ENCODE measurements at regions not wholly inside any gene's neighbourhood (a gene's known extent, or its start where the extent isn't known, plus 50 kb on each side); places are given as distances from the start of the nearest gene placed in this dataset.
A peak's percentile ranks its signal among the peaks of the same experiment; 100 is the strongest.

DNA sequence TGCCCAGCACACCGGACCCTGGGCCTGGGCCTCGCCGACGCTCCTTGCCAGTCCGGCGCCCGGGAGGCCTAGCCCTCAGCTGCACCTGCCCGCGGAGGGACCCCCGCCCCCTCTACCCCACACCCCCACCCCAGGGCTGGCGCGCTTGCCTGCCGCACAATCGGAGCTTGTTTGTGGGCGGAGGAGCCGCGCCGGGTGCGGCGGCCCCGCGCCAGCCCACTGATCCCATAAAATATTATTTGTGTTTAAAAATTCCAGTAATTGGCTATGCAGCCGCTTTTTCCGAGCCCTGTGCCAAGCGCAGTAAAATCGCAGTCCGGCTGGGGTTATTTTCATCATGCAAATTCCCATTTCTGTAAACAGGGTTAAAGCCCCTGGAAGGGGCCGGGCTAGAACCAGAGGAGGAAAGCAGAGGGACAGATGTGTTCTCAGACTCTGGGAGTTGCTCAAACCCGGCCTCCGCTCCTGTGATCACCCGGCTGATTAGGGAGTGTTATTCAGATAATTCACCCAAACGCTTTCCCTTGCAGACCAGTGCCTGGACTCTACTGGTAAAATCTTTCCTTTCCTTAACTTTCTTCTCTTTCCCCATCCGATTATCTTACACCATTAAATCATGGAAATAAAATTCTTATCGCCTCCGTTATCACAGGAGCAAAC is 93.1 kb downstream of the NCR2 start:
- TF ChIP-seq CTCF (IDR thresholded peaks at IDR 0.05; ENCODE audit: low read depth, low read length) = no peak
- DNase-seq (ENCODE audit: low read depth in 2 of 2) = no peak
- H3K4me3 ChIP-seq (replicated peaks in 1 of 2; ENCODE audit: low read depth in 2 of 2, low read length in 2 of 2) = peak overlapping the region in 1 of 2 donors; percentile 10

DNA sequence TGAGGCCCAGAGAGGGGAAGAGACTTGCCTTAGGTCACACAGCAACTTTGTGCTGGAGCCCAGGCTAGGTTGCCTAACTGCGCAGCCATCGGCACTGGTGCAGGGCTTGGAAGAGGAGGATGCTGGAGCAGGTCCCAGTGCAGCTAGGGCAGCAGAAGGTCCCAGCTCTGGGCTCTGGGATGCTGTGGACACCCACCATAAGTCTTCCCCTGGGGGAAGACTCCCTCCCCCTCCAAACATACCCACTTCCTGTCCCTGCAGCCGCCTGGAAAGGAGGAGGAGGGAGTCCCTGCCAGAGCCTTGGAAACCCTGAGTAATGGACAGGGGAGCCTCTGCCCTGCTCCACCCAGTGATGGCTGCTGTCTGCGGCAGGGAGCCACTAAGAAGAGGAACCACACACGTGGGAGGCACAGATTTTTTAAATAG is 93.6 kb downstream of the NCR2 start:
- TF ChIP-seq CTCF (IDR thresholded peaks at IDR 0.05; ENCODE audit: low read depth, low read length) = no peak
- DNase-seq (ENCODE audit: low read depth in 2 of 2) = peak; percentile 26 to 47
- H3K4me3 ChIP-seq (replicated peaks in 1 of 2; ENCODE audit: low read depth in 2 of 2, low read length in 2 of 2) = no peak overlapping the region

DNA sequence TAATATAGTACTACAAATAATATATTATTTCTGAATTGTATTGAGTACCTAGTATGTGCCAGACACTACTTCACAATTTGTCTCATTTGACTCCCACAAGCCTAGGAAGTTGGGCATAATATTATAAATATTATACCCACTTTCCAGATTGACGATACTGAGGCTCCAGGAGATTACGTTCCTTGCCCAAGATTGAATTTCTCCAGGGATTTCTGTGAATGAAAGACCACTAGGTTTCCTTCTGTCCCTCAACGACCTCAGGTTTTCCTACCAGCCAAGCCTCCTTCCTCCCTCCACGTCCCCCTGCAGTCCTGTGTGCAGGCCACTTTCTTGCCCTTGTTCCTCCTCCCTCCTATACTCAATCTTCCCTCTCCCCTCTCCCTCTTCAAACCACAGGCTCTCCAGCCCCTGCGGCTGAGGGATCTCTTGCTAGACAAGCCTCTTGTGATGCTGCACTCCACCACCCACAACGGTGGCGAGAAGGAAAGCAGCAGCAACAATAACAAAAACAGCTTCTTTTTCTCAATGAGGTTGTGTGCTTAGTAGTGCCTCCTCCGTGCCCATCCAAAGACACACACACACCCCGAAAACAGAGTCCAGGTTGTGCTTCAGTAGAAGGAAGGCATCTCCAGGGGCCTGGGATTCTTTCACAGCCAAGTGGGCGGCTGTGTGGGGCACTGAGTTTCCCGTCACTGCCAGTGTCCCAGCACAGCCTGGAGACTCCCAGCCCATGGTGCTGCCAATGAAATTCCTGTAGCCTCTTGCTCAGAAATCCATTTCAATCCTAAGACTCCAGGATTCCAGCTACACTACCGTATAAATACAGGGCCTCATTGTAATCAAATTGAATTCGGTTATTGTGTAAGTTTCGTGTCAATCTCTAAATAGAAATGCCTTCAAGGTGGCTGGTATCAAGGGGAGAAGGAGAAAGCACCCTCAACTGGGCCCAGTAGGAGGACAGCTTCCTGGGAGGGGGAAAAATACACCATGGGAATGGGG is 94.4 kb downstream of the NCR2 start:
- no peak overlapping the region for H3K4me3 ChIP-seq (replicated peaks in 1 of 2; ENCODE audit: low read depth in 2 of 2, low read length in 2 of 2)
- TF ChIP-seq CTCF (IDR thresholded peaks at IDR 0.05; ENCODE audit: low read depth, low read length) = no peak
- DNase-seq (ENCODE audit: low read depth in 2 of 2) = no peak

GRCh38 chr6:41430875-41431274 is 95.5 kb downstream of the NCR2 start:
- DNase-seq (ENCODE audit: low read depth in 2 of 2) = peak; percentile 29 to 75
- TF ChIP-seq CTCF (IDR thresholded peaks at IDR 0.05; ENCODE audit: low read depth, low read length) = no peak

DNA sequence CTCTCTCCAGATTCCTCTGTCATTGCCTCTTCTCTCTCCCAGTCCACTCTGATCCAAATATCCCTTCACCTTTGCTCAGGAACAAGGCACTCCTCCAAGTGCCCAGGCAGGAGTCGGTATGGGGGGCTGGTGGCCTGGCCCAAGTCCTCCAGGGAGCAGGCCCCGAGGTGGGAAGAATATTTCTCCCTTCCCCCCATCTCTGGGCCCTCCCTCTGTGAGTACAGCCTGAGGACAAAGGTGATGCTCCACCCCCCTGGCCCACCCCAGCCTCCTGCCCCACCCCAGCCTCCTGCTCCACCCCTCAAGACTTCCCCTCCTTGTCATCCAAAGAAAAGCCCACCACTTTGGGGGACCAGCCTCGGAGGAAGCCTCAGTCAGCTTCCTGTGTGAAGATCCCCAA is 96.9 kb downstream of the NCR2 start:
- H3K4me3 ChIP-seq (replicated peaks in 1 of 2; ENCODE audit: low read depth in 2 of 2, low read length in 2 of 2) = no peak overlapping the region
- no peak for DNase-seq (ENCODE audit: low read depth in 2 of 2)
- no peak for TF ChIP-seq CTCF (IDR thresholded peaks at IDR 0.05; ENCODE audit: low read depth, low read length)

More at GRCh38 chr6:41430875-41431274, 95.5 kb downstream of the NCR2 start:
- no peak overlapping the region for H3K4me3 ChIP-seq (replicated peaks in 1 of 2; ENCODE audit: low read depth in 2 of 2, low read length in 2 of 2)

DNA sequence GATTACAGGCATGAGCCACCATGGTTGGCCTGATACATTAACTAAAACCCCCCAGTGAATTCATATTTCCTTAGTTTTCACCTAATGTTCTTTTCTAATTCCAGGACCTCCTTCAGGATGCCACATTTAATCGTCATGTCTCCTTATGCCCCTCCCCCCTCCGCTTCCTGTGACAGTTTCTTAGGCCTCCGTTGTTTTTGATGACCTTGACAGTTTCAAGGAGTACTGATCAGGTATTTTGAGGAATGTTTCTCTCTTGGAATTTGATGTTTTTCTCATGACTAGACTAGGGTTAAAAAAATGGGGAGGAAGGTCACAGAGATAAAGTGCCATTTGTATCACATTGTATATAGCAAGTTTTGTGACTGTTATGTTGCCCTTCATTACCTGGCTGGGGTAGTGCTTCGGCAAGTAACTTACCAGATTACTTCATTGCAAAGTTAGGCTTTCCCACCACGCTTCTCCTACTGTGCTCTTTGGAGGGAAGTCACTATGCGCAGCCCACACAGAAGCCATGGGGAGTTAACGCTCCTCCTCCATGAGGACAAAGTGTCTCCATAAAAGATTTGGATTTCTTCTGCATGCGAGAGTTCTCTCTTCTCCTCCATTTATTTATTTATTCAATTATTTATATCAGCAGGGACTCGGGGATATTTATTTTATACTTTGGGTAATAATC is 99.5 kb downstream of the NCR2 start:
- H3K4me3 ChIP-seq (replicated peaks in 1 of 2; ENCODE audit: low read depth in 2 of 2, low read length in 2 of 2) = no peak overlapping the region
- TF ChIP-seq CTCF (IDR thresholded peaks at IDR 0.05; ENCODE audit: low read depth, low read length) = no peak
- no peak for DNase-seq (ENCODE audit: low read depth in 2 of 2)

Data from cardiac fibroblast (primary cell).